ENCODE measurements at regions not wholly inside any gene's neighbourhood (a gene's known extent, or its start where the extent isn't known, plus 50 kb on each side); places are given as distances from the start of the nearest gene placed in this dataset.

DNA sequence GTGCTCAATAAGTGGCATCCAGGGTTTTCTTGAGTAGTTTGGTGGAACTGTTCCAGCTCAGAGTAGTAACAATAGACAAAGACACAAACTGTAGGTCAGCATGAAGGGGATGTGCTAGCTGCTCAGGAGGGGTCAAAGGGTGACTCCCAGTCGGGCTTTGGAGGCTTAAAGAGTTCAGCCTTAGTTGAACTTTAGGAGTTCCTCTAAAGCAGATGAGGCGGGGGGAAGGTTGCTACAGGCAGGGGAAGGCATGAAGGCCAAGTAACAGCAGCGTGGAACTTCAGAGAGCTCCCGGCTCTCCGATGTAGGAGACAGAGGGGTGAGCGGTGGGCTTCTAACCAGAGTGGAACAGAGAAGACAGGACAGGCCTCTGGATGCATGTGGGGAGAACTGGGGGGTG lies 115.5 kb upstream of the CD93 start:
- DNase-seq = no peak

DNA sequence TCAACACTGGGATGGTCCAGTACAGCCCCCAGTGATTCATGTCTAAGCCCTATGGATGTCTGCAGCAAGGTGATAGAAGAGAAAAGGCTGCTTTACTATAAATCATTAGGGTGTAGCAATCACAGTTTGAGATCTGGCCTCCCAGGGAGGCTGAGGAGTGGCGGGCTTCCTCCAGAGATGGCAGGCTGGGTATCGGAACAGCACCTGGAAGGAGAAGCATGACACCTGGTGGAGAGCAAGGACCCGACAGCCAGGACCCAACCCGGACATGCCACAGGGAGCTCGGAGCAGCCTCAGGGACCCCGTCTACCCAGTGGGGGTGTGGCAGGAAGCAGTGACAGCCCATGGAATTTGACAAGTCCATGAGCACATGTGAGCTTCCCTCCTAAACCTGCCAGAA lies 114.8 kb upstream of the CD93 start:
- peak; percentile 2 for DNase-seq

DNA sequence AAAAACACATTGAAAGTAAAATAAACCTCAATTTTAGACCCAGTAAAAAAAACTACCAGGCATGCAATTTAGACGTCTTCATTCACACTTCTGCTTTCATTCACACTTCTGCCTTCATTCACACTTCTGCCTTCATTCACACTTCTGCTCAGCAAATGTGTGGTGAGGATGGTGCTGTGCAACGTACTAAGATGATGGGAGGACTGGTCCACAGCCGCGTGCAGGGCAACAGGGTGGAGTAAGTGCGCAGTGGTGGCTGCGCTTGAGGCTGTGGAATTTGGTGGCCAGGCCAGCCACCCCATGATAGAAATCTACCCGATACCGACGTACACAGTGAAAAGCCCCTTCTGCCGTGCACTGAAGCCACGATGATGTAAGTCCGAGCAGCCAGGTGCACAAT lies 114.3 kb upstream of the CD93 start:
- DNase-seq = peak; percentile 6

DNA sequence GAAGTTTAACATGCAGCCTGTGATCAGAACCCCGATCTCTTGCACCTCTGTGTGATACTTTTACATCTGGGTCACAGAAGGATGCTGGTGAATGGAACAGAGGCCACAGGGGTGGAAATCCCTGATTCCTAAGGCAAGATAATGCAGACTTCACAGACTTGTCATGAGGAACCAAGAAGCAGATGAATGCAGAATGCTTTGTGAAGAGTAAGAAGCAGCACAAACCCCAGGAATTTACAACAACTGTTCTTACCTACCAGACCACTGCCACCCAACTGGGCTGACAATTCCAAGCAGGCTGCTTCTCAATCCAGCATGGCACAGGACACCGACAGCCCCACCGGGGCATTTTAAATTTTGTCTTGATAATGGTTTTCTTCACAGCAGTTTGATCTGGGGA lies 113.2 kb upstream of the CD93 start:
- DNase-seq = no peak

DNA sequence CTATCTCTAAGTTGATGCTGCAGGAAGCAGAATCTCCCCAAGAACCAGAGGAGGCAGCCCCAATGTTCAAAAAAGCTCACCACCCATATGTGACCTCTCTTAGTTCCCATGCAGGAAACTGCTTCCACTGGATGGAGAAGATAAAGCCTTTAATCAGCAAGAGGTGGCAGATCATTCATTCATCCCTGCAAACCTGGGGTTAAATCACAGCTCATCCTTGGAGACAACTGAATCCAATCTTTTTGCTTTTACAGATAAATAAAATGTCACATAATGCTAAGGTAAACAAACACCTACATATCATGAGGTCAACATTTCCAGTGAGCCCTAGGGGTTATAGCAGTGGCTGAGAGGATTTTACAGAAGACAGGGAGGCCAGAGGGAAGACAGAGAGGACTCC lies 112.7 kb upstream of the CD93 start:
- no peak for DNase-seq

DNA sequence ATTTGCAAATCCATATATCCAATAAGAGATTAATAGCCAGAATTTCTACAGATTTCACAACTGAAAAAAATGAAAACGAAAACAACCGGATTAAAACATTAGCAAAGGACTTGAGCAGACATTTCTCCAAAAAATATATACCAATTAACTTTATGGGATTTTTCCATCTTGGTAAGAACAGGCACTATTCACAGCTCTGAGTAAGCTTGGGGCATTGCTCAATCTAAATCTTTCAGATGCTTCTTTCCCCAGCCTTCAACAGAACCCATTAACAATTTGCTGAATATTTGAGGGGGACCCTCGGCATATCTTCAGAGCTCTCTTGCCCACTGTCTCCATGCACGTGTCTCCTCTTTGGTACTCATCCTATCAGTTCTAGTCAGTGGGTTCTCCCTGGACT lies 111.7 kb upstream of the CD93 start:
- no peak for DNase-seq

DNA sequence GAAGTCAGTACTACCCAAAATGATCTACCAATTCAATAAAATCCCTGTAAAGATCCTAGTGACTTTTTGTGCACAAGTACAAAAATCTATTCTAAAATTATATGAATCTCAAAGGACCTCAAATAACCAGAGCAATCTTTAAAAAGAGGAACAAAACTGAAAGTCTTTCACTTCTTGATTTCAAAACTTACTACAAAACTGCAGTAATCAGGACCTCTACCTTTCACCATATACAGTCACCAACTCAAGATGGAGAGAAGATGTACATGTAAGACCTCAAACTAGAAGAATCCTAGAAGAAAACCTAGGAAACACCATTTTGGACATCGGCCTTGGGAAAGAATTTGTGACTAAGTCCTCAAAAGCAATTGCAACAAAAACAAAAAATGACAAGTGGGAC lies 109.5 kb upstream of the CD93 start:
- DNase-seq = no peak

DNA sequence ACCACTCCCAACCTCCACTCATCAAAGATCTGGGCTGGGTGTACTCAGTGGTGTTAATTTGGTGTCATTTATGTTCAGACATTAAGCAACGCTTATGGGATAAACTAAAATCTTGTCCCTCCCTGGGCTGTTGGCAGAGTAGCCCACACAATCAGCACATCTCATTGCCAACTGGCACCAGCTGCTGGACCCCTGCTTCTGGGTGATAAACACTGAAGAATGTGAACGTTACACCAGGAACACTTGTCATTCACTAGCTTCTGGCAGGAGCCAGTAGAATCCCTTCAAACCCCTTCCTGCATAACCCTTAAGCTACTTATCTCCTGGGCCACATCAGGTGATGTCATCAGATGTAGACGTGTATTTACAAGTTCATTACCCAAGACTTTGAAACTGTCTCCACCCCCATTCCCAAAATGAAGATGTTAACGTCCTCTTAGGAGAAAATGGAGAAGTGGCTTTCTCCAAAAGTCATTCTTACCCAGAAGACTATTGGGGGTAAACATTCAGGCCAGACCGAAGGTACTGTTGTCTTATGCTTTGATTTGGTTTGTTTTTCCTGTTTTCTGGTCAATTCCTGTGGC lies 107.8 kb upstream of the CD93 start:
- no peak for DNase-seq

DNA sequence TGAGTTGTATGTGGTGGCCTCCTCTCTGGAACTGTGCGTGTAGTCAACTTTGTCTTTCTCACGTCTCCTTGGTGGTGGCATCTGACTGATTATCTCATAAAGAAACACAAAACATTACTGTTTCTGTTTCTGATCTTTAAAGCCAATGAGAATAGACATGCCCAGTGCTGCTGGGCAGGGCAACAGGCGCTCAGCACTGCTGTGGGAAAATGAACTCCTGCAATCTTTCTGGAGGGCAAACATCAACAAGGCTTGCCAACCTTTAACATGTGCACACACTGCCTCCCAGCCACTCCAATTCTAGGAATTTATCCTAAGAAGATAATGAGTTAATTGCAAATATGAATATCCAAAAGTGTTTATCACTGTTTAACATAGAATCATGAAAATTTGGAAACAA lies 106.3 kb upstream of the CD93 start:
- DNase-seq = no peak

DNA sequence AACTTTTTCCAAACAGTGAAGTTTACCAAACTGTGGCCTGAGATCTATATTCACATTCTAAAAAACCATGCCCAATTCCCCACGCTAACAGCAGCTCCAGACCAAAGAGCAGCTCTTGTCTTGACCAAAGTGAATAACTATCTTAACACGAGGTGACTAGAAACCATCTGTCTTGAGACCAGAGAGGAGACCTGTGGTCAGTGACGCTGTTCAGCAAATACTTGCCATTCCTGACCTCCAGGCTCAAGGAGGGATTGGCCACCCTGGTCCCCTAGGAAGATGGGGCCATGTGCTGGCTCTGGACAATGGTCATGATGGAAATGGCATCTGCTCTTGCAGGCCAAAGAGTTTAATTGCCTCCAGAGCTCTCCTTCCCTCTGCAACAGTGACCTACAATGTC lies 104.4 kb upstream of the CD93 start:
- no peak for DNase-seq

DNA sequence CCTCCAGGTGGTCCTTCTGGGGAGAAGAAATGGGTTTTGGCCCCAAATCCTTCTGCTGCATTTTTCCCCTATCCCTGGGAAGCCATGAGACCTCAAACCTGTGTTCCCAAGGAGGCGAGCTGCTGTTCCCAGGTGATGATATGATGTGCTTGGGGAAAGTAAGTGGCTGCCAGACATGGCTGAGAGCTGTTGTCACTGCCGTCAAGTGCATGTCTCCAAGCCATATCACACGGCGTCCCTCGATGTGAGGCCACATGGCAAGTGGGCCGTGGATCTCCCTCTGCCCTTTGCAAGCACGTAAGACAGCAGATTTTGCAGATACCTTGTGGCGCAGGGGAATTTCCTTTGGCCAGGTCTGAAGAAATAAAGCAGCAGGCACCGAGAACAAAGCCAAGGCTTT lies 103.7 kb upstream of the CD93 start:
- DNase-seq = no peak

DNA sequence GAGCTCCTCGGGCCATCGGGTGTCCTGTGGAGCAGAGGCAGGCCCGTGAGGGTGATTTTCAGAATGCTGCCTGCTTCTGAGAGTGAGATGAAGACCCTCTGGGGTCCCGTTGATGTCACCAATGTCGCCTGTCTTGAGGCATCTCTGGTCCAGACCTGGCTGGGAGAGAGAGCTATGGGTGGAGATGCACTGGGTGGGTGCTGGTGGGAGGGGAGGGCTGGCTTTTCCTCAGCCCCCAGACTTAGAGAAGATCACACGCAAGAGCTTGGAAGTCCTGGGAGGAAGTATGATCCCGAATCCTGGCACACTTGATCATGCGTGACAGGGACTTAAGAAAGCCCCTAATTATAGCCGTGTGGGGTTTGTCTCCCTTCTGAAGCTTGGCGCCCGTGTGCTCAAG lies 103.2 kb upstream of the CD93 start:
- DNase-seq = no peak

DNA sequence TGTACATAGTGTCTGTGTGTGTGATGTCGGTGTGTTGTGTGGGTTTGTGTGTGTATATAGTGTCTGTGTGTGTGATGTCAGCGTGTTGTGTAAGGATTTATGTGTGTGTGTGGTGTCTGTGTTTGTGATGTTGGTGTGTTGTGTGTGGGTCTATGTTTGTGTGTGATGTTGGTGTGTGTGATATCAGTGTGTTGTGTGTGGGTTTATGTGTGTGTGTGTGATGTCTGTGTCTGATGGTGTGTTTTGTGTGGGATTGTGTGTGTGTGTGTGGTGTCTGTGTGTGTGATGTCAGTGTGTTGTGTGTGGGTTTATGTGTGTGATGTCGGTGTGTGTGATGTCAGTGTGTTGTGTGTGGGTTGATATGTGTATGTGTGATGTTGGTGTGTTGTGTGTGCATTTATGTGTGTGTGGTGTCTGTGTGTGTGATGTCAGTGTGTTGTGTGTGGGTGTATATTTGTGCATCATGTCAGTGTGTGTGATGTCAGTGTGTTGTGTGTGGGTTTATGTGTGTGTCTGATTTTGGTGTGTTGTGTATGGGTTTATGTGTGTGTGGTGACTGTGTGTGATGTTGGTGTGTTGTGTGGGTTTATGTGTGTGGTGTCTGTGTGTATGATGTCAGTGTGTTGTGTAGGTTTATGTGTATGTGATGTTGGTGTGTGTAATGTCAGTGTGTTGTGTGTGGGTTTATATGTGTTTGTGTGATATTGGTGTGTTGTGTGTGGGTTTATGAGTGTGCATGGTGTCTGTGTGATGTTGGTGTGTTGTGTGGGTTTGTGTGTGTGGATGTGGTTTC lies 102.4 kb upstream of the CD93 start:
- no peak for DNase-seq

DNA sequence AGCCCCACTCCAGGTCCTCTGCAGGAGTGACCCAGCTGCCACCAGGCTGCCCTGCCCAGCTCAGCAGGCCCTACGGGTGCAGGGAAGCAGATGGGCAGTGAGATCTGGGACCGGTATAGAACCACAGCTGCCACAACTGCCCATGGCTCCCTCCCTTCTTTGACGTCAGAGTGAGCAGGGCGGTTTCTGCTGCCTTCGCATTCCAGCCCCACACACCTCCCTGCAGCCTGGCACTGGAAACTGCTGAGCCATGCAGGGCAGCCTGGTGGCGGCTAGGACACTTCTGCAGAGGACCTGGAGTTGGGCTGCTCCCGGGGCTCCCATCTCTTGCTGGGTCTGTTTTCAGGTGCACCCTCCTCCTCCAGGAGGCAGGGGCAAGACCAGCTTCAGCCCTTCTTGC lies 101.6 kb upstream of the CD93 start:
- no peak for DNase-seq

DNA sequence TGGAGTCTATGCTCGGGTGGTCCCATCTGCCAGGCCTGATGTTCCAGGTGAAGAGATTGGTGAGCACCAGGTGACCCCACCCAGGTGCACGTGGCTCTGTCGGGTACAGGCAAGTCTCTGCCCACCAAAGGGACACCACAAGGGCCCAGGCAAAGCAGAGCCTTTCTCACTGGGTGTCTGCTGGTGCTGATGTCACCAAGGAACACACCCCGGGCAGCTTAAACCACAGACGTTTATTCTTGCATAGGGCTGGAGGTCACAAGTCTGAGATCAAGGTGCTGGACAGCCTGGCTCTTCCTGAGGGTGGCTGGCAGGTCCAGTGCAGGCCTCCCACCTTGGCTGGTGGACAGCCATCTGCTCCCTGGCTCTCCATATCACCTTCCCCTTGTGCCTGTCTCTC lies 100.7 kb upstream of the CD93 start:
- DNase-seq = no peak

DNA sequence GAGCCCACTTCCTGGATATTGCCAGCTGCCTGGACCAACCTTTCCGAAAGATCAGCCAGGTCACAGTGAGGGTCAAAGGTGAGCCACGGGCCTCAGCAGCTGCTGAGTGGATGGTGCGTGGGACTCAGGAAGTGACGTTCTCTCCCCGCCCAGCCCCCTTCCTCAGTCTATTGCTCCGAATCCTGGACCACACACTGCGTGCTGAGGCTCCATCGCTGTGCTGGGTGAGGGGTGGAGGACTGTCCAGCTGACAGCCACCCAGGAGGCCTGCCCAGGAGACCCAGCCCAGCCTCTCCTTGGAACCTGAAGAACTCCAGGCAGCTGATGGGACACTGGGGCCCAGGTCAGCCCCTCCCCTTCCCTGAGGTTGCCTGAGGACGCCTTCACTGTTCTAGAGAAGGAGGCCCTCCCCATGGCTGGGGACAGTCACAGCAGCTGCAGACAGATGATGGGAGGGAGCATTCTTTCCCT lies 94.4 kb upstream of the CD93 start:
- DNase-seq = no peak

DNA sequence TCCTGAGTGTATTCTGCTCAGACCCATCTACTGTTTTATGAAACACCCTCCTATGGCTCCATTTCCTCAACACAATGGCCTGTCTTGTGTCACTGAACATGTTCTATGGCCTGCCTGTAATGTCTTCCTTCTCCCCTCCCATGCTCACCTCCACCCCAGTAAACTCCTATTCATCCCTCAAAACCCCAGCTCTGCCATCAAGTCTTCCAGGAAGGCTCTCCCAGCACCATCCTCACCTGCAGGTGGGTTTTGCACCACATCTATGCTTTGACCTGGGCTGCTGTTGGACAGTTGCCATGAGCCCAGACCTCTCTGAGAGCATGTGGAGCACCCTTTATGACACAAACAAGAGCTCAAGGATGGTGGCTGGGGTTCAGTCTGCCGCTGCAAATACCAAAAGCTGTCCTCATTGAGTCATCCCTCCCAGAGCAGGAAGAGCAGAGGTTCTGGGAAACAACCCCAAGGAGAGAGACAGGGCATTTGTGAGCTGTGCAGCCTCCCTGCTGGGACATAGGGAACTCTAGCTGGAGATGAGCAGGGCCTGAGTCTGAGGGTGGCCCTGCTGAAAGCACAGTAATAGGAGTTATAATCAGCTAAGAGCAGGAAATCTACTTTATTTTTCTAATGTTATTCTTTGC lies 93.8 kb upstream of the CD93 start:
- DNase-seq = no peak

DNA sequence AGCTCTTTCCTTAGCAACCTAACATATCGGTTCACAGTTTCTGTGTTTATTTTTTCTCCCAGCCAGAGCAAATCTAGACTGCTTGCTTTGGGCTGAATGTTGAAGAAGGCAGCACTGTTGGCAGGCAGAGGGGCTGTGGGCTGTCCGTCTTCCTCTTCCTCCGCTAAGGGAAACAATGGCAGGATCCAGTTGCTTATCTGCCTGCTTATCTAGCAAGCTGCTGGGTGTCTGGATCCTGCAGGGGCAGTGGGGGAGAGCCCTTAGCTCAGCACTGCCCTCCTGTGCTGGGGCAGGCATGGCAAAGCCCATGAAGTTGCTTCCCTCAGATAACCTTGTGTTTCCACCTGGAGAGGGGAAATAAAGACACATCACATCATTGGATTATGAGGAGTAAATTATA lies 92.7 kb upstream of the CD93 start:
- DNase-seq = no peak

DNA sequence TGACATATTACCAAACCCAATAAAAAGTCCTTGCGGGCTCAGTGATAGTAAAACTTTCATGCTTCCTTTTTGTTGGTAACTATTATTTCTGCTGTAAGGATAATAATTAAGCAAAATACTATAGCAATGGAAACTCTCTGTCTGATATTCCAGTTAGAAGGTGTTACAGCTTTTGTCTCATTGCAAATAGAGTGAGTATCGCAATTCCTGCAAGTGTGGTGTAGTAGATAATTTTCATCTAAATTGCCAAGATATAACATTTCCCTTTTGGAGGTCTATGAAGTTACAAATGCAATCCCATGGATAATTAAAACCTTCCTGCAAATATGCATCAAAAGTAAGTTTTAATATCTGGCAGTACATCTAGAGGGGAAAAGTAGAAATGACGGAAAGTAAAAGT lies 88.7 kb upstream of the CD93 start:
- DNase-seq = no peak

DNA sequence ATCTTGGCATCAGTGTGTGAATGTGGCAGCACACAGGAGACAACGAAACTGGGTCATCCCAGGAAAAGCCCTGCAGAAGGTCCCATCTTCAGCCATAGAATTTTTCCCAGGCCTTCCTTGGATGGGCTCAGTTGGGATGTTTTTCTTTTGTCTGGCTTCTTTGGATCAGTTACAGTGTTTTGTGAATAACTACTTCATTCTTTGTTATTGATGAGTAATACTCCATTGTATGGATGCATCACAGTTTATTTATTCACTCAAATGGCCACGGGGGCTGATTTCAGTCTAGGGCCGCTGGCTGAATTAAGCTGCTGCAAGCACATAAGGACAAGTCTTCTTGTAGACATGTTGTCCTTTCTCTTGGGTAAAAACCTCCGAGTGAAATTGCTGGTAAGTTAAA lies 81.3 kb upstream of the CD93 start:
- DNase-seq = no peak

DNA sequence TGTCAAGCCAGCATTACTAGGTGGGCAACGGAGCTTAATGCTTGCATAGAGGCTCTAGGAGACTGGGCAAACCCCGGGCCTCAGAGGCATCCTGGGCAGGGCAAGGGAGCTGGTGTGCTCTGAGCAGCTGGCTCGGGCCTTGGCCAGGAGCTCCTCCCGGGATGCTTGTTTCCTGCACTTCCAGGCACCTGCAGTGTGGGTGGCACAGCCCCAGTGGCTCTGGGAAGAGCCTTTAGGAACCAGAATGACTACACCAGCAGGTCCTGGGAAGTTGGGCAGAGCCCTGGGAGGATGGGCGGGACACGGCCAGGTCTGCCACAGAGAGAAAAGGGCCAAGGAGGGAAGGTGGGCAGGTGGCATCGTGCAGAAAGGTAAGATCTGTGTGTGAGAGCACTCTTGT lies 80.4 kb upstream of the CD93 start:
- DNase-seq = no peak

DNA sequence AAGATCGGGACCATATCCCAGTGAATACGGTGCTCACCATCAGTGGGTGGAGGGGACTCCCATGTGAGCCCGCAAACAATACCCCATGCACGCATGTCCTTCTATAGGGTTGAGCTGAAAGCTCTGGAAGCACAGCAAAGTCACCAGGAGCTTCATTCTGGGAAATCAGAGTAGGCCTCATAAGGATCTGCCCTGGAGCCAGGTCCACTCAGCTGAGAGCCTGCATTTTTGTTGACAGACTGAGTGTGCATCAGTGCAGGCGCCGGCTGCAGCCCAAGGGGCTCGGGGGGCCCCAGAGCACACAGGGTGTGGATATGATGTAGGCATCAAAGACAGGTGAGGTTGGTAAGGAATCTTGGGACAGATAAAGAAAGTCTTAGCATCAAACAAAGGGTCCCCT lies 79.8 kb upstream of the CD93 start:
- no peak for DNase-seq

DNA sequence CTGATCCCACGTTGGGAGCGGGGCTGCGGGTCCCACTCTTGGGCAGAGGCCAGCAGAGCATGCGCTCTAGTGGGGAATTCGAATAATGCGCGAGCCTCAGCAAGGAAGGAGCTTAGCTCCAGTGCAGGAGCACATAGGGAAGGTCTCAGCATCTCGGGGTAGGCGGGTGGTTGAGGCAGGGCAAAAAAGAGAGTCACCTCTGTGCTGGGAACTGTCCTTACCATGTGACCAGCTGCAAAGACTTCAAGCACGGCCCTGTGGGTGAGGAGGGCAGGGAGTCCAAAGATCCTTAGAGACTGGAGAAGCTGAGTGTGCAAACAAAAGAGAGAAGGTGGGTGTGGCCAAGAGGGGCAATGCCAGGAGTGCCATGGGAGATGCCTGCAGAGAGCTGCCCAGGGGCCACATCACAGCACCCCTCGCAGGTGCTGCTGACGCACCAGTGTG lies 79.2 kb upstream of the CD93 start:
- DNase-seq = no peak

DNA sequence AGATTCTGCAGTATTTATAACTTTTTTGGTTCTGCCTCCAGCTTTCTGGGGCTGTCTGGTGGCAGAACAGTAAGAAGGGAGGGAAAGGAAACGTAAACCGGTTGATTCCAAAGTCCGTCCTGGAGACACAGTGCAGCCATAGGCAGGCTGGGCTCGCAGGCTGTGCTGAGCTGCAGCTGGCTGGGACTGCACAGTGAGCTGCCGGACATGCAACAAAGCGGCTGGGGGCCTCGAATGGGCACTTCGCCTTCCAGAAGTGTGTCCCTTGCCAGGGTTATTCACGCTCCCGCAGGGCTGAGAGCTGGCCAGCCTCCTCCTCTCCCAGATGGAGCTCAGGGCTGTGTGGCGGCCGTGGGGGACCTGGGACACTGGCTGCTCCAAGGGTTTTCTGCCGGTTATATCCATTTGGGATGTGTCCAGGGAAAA lies 78.1 kb upstream of the CD93 start:
- no peak for DNase-seq

Data from CD4-positive, alpha-beta T cell treated with Interleukin-21 for 1 hour (primary cell).